ENCODE measurements at regions not wholly inside any gene's neighbourhood (a gene's known extent, or its start where the extent isn't known, plus 50 kb on each side); places are given as distances from the start of the nearest gene placed in this dataset.

DNA sequence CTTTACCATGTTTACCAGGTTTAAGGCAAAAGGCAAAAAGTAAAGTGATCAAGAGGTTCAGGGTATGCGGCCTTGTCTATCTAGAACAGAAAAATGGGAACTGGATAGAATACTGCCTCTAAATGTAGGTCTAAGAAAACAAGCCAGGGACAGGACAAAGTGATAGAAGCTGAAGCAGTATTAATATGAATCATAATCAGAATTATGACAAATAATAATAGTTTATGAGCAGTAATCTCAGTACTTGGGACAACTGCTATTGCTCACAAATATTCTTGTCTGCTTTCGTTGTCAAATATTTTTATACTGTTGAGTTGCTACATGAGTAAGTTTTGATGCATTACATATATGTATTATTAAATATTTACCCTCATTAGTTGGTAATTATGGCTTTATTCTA lies 356.9 kb upstream of the RBMS3 start:
- DNase-seq (ENCODE audit: low read depth) = no peak
- no peaks in the 10 kb centered on the region for H3K36me3 ChIP-seq (ENCODE audit: control insufficient read depth, insufficient read depth, low read length, severe bottlenecking)
- no peak overlapping the region for H3K9ac ChIP-seq (ENCODE audit: low read length)
- H3K4me3 ChIP-seq (ENCODE audit: low read length) = no peak overlapping the region
- peaks cover 3% of the 10 kb centered on the region for H3K4me1 ChIP-seq (ENCODE audit: control insufficient read depth, insufficient read depth, low read length)
- H3K9me3 ChIP-seq (ENCODE audit: control insufficient read depth, low read length) = no peaks in the 10 kb centered on the region
- no peaks in the 10 kb centered on the region for H3K27me3 ChIP-seq (replicated peaks; ENCODE audit: control insufficient read depth, insufficient read depth, low read length)

DNA sequence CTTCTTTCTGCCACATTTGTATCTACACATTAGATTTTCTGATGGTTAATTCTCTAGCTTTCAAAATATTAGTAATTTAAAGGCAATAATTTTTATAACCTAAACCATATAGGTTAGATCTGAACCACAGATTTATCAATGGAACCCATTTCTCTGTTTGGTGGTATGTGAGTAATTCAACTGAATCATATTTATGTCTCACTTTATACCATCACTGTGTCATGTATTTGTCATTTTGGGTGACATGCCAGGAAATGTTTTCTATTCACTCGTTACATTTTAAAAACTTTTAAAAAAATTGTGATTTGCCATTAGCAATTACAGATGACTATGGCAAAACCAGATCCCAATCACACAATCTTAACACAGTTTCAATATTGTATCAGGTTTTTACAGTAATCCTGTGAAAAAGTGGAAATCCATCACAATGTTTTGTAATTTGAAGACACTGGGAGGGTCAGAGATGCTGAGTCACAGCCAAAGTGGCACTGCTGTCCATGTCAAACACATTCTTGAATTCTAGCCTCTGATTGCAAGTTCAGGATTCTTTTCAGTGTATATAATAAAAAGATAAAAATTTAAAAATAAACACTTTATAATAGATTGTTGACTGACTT lies 356.0 kb upstream of the RBMS3 start:
- H3K9me3 ChIP-seq (ENCODE audit: control insufficient read depth, low read length) = no peaks in the 10 kb centered on the region
- DNase-seq (ENCODE audit: low read depth) = peak; percentile 34
- H3K4me1 ChIP-seq (ENCODE audit: control insufficient read depth, insufficient read depth, low read length) = peaks cover 3% of the 10 kb centered on the region

DNA sequence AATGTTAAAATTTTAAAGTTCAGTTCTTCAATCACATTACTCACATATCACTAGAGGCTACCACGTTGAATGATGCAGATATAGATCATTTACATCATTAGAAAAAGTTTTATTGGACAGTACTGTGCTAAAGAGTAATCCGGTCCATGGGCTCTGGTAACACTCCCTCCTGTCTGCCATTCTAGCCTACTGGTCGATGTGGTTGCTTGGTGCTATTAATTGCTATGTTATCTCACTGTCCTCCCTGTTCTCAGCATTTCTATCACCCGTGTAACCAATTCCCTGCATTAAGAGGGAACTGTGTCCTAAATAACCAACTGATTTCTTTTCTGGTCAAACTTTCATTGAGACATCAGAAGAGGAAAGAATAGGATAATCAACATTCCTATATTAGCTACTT lies 347.5 kb upstream of the RBMS3 start:
- no peak for DNase-seq (ENCODE audit: low read depth)
- H3K36me3 ChIP-seq (ENCODE audit: control insufficient read depth, insufficient read depth, low read length, severe bottlenecking) = no peaks in the 10 kb centered on the region
- H3K9ac ChIP-seq (ENCODE audit: low read length) = no peak overlapping the region
- H3K4me3 ChIP-seq (ENCODE audit: low read length) = no peak overlapping the region
- no peaks in the 10 kb centered on the region for H3K4me1 ChIP-seq (ENCODE audit: control insufficient read depth, insufficient read depth, low read length)
- no peaks in the 10 kb centered on the region for H3K27me3 ChIP-seq (replicated peaks; ENCODE audit: control insufficient read depth, insufficient read depth, low read length)
- no peaks in the 10 kb centered on the region for H3K9me3 ChIP-seq (ENCODE audit: control insufficient read depth, low read length)

More for the DNA sequence above, 356.0 kb upstream of the RBMS3 start:
- Histone ChIP-seq H3K9ac (ENCODE audit: low read length) (no peak overlapping the region), H3K36me3 (ENCODE audit: control insufficient read depth, insufficient read depth, low read length, severe bottlenecking) (no peaks in the 10 kb centered on the region), H3K27me3 (replicated peaks; ENCODE audit: control insufficient read depth, insufficient read depth, low read length) (no peaks in the 10 kb centered on the region), H3K4me3 (ENCODE audit: low read length) (no peak overlapping the region)

DNA sequence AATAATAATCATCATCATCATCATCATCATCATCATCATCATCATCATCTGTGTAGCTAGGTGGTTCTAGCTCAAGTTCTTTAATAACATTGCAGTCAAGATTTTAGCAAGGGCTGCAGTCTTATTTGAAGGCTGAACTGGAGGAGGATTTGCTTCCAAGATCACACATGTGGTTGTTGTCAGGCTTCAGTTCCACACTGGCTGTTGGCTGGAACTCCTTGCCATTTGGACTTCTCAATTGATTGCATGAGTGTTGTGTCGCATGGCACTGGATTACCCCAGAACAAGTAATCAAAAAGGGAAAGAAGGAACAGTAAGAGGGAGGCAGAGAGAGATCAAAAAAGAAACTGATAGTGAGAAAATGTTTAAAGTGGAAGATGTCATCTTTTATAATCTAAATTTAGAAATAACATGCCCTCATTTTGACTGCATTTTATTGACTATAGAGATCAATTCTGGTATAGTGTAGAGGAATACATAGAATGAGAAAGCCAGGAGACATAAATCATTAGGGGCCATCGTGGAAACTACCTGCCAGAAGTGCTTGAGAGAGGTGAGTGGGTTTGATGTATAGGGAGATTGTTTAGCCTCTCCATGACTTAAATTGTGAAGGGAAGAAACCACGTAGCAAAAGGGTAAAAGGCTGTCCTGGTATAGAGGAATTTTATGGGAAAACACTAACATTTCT lies 346.6 kb upstream of the RBMS3 start:
- Histone ChIP-seq H3K4me3 (ENCODE audit: low read length) (no peak overlapping the region), H3K9me3 (ENCODE audit: control insufficient read depth, low read length) (no peaks in the 10 kb centered on the region), H3K36me3 (ENCODE audit: control insufficient read depth, insufficient read depth, low read length, severe bottlenecking) (no peaks in the 10 kb centered on the region), H3K4me1 (ENCODE audit: control insufficient read depth, insufficient read depth, low read length) (no peaks in the 10 kb centered on the region), H3K9ac (ENCODE audit: low read length) (no peak overlapping the region), H3K27me3 (replicated peaks; ENCODE audit: control insufficient read depth, insufficient read depth, low read length) (no peaks in the 10 kb centered on the region)
- DNase-seq (ENCODE audit: low read depth) = no peak

DNA sequence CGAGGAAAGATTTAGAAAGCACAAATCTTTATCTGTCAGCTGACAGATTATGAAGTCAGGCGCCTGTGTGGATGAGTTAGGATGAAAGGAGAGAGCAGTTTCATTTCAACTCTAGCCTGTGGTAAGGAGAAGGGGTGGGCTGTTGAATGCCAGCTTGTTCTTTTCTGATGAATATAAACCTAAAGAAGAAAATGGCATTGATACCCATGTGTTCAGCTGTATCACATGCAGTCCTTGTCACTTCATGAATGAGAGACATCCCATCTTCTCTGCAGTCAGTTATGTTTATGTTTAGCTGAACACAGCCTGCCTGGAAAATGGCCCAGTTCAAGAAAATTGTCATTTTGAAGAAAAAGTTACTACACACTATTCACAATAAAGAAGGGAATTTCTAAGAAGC lies 345.7 kb upstream of the RBMS3 start:
- Histone ChIP-seq H3K4me1 (ENCODE audit: control insufficient read depth, insufficient read depth, low read length) (peaks cover 4% of the 10 kb centered on the region), H3K9me3 (ENCODE audit: control insufficient read depth, low read length) (no peaks in the 10 kb centered on the region), H3K36me3 (ENCODE audit: control insufficient read depth, insufficient read depth, low read length, severe bottlenecking) (no peaks in the 10 kb centered on the region), H3K27me3 (replicated peaks; ENCODE audit: control insufficient read depth, insufficient read depth, low read length) (no peaks in the 10 kb centered on the region), H3K4me3 (ENCODE audit: low read length) (no peak overlapping the region), H3K9ac (ENCODE audit: low read length) (no peak overlapping the region)
- no peak for DNase-seq (ENCODE audit: low read depth)

DNA sequence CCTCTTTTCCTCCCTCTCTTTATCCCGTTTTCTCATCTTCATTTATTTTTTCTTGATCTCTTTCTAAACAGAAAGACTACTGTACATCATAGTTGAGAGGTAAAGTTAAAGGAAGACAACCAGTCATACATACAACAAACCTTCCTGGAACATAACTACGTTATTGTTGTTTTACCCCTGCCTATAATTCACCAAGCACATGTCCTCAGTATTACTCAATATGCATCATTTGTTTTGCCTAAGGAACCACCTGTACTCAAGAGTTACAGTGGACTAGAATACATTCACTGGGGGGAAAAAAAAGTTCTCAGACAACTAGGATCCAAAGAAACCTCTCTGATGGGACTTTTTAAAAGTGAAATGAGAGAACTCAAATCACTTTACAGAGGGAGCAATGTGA lies 344.7 kb upstream of the RBMS3 start:
- no peak overlapping the region for H3K9ac ChIP-seq (ENCODE audit: low read length)
- no peaks in the 10 kb centered on the region for H3K36me3 ChIP-seq (ENCODE audit: control insufficient read depth, insufficient read depth, low read length, severe bottlenecking)
- H3K4me1 ChIP-seq (ENCODE audit: control insufficient read depth, insufficient read depth, low read length) = peaks cover 14% of the 10 kb centered on the region
- no peaks in the 10 kb centered on the region for H3K27me3 ChIP-seq (replicated peaks; ENCODE audit: control insufficient read depth, insufficient read depth, low read length)
- H3K9me3 ChIP-seq (ENCODE audit: control insufficient read depth, low read length) = no peaks in the 10 kb centered on the region
- DNase-seq (ENCODE audit: low read depth) = no peak
- no peak overlapping the region for H3K4me3 ChIP-seq (ENCODE audit: low read length)

DNA sequence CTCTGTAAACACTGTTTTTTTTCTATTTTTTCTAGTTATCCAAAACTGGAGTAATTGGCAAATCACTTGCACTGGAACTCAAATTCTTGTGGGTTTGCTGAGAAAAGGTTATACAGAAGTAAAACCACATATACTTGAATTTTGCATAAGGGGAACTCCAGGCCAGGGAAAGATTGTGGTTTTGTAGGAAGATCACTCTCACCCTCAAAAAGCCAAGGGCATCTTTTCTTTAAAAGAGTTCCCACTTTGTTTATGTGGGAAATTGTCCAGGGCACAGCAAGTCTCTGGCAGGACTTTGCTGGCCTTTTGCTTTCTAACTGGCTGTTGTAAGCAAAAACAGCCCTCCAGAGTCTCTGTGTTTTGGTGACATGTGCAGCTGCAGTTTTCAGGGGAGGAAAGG lies 340.3 kb upstream of the RBMS3 start:
- no peaks in the 10 kb centered on the region for H3K36me3 ChIP-seq (ENCODE audit: control insufficient read depth, insufficient read depth, low read length, severe bottlenecking)
- peak; percentile 92 for DNase-seq (ENCODE audit: low read depth)
- H3K9me3 ChIP-seq (ENCODE audit: control insufficient read depth, low read length) = no peaks in the 10 kb centered on the region
- H3K4me1 ChIP-seq (ENCODE audit: control insufficient read depth, insufficient read depth, low read length) = peaks cover 19% of the 10 kb centered on the region
- H3K27me3 ChIP-seq (replicated peaks; ENCODE audit: control insufficient read depth, insufficient read depth, low read length) = no peaks in the 10 kb centered on the region
- H3K9ac ChIP-seq (ENCODE audit: low read length) = no peak overlapping the region
- no peak overlapping the region for H3K4me3 ChIP-seq (ENCODE audit: low read length)

DNA sequence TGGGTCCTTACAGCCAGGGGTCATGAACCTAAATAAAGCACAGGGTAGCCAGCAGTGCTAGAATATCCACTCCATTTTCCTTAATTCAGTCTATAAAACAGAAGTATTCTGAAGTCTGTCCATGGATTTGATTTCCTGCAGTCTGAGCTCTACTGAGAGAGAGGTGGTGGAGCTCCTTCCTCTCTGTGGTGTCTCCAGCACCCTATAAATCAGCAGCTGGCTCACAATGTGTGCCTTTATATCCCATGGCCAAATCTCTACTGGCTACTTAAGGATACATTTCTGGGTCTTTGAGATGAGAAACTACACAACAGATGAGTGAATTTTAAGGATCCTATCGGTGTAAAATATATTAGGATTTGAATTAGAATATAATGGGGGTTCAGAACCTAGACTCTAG lies 339.9 kb upstream of the RBMS3 start:
- H3K36me3 ChIP-seq (ENCODE audit: control insufficient read depth, insufficient read depth, low read length, severe bottlenecking) = no peaks in the 10 kb centered on the region
- H3K9me3 ChIP-seq (ENCODE audit: control insufficient read depth, low read length) = no peaks in the 10 kb centered on the region
- peaks cover 19% of the 10 kb centered on the region for H3K4me1 ChIP-seq (ENCODE audit: control insufficient read depth, insufficient read depth, low read length)
- no peak for DNase-seq (ENCODE audit: low read depth)
- no peak overlapping the region for H3K4me3 ChIP-seq (ENCODE audit: low read length)
- no peaks in the 10 kb centered on the region for H3K27me3 ChIP-seq (replicated peaks; ENCODE audit: control insufficient read depth, insufficient read depth, low read length)
- H3K9ac ChIP-seq (ENCODE audit: low read length) = no peak overlapping the region

DNA sequence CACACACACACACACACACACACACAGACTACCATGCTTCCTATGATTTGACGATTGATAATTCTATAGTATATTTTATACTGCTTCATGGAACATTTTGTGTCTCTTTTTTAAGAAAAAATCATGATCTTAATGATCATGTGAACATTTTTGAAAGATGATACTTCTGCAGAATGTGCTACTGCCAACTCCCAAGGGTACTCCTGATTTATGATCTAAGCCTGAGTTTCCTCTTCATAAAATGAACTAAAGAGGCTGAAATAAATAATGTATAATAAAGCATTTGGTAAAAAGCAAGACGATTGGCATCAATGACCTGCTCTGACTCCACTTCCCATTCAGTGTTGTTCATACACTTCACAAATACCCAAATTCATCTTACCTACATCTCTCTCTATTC lies 333.8 kb upstream of the RBMS3 start:
- peak overlapping the region; percentile 30 for H3K4me3 ChIP-seq (ENCODE audit: low read length)
- no peak overlapping the region for H3K9ac ChIP-seq (ENCODE audit: low read length)
- no peaks in the 10 kb centered on the region for H3K9me3 ChIP-seq (ENCODE audit: control insufficient read depth, low read length)
- H3K27me3 ChIP-seq (replicated peaks; ENCODE audit: control insufficient read depth, insufficient read depth, low read length) = no peaks in the 10 kb centered on the region
- H3K36me3 ChIP-seq (ENCODE audit: control insufficient read depth, insufficient read depth, low read length, severe bottlenecking) = no peaks in the 10 kb centered on the region
- DNase-seq (ENCODE audit: low read depth) = peak; percentile 31
- peaks cover 8% of the 10 kb centered on the region for H3K4me1 ChIP-seq (ENCODE audit: control insufficient read depth, insufficient read depth, low read length)

DNA sequence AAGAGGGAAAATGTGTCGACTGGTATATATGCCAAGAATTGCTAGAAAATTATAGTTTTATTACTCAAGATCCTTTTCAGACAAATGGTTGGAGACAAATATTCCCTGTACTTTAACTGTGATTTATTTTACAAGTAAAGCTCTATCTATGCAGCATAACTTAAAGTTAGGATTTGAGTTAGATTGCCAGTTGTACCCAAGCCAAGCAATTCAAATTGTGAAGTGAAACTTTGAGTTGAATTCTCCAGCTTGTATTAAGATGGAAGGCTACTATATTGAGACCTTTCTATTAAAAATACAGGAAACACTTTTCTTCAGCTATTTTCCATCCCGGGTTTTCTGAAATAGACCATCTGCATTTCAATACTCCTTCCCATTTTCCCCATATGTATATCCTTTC lies 333.1 kb upstream of the RBMS3 start:
- Histone ChIP-seq H3K4me1 (ENCODE audit: control insufficient read depth, insufficient read depth, low read length) (peaks cover 11% of the 10 kb centered on the region), H3K27me3 (replicated peaks; ENCODE audit: control insufficient read depth, insufficient read depth, low read length) (no peaks in the 10 kb centered on the region), H3K9ac (ENCODE audit: low read length) (no peak overlapping the region), H3K9me3 (ENCODE audit: control insufficient read depth, low read length) (no peaks in the 10 kb centered on the region), H3K4me3 (ENCODE audit: low read length) (no peak overlapping the region), H3K36me3 (ENCODE audit: control insufficient read depth, insufficient read depth, low read length, severe bottlenecking) (no peaks in the 10 kb centered on the region)
- DNase-seq (ENCODE audit: low read depth) = no peak

DNA sequence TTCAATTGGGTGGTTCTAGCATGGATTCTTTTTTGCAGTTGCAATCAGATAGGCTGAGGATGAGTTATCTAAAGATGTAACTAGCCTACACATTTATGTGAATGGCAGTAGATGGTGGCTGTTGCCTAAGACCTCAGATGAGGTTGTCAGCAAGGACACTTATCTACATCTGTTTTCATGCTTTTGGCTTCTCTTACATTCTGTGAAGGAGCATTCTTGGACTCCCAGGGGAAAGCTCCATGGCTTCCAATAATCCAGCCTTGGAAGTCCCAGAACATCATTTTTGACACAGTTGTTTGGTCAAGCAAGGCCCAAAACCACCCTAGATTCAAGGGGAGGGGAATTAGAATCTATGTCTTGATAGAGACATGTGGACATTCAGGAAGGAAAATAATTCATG lies 332.2 kb upstream of the RBMS3 start:
- Histone ChIP-seq H3K27me3 (replicated peaks; ENCODE audit: control insufficient read depth, insufficient read depth, low read length) (no peaks in the 10 kb centered on the region), H3K9me3 (ENCODE audit: control insufficient read depth, low read length) (peaks cover 2% of the 10 kb centered on the region), H3K9ac (ENCODE audit: low read length) (no peak overlapping the region), H3K36me3 (ENCODE audit: control insufficient read depth, insufficient read depth, low read length, severe bottlenecking) (no peaks in the 10 kb centered on the region), H3K4me3 (ENCODE audit: low read length) (no peak overlapping the region), H3K4me1 (ENCODE audit: control insufficient read depth, insufficient read depth, low read length) (peaks cover 11% of the 10 kb centered on the region)
- DNase-seq (ENCODE audit: low read depth) = no peak

DNA sequence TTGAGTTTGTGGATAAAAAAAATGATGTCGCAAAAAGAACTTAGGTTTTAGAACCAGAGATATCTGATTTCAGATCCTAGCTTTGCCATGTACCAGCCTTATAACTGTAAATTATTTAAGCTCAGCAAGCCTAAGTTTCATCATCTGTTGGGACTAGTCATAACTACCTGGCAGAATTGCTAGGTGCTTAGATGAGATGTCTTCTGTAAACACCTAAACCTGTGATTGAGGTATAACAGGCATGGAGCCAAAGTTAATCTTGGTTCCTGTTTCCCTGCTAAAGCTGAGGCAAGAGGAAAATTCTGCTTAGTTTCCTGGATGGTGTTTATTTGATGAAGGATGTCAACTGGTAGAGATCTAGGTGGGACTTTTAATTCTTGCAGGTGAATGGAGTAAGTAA lies 331.3 kb upstream of the RBMS3 start:
- DNase-seq (ENCODE audit: low read depth) = no peak
- no peak overlapping the region for H3K4me3 ChIP-seq (ENCODE audit: low read length)
- H3K27me3 ChIP-seq (replicated peaks; ENCODE audit: control insufficient read depth, insufficient read depth, low read length) = no peaks in the 10 kb centered on the region
- peaks cover 11% of the 10 kb centered on the region for H3K4me1 ChIP-seq (ENCODE audit: control insufficient read depth, insufficient read depth, low read length)
- no peak overlapping the region for H3K9ac ChIP-seq (ENCODE audit: low read length)
- H3K9me3 ChIP-seq (ENCODE audit: control insufficient read depth, low read length) = peaks cover 3% of the 10 kb centered on the region
- no peaks in the 10 kb centered on the region for H3K36me3 ChIP-seq (ENCODE audit: control insufficient read depth, insufficient read depth, low read length, severe bottlenecking)

Data from adipocyte (in vitro differentiated cells).